OCI-LY3 (cell line): ENCODE measurements at regions not wholly inside any gene's neighbourhood (a gene's known extent, or its start where the extent isn't known, plus 50 kb on each side); places are given as distances from the start of the nearest gene placed in this dataset.

Experiments
- H2AFZ ChIP-seq: fragments of 200-600, 300-600 bp; shearing (Covaris generic); 2 replicates; pipeline ENCODE4 v1.6.0; 2014; ENCODE audit warnings: antibody characterized with exemption, low read depth, low read length
- H3K27ac ChIP-seq: fragments of 200-600, 300-600 bp; sonication (generic); 2 replicates; pipeline ENCODE4 v1.5.1; 2014; ENCODE audit warnings: mild to moderate bottlenecking, low read length, moderate library complexity, mixed read lengths
- H3K27me3 ChIP-seq: fragments of 200-600, 300-600 bp; sonication (generic); 2 replicates; pipeline ENCODE4 v1.6.1; 2014; ENCODE audit warnings: low read depth, low read length, mixed read lengths
- H3K36me3 ChIP-seq: fragments of 200-600, 300-600 bp; sonication (generic); replicated peaks from 2 replicates; pipeline ENCODE3; 2014; ENCODE audit warnings: low read depth, low read length, mixed read lengths
- H3K4me1 ChIP-seq: fragments of 300-600, 200-600 bp; sonication (generic); 2 replicates; pipeline ENCODE4 v1.6.1; 2014; ENCODE audit warnings: low read length, mixed read lengths
- H3K4me2 ChIP-seq: fragments of 200-600, 300-600 bp; sonication (generic); 2 replicates; pipeline ENCODE4 v1.6.1; 2014; ENCODE audit warnings: low read length, mixed read lengths
- H3K4me3 ChIP-seq: fragments of 300-600, 200-600 bp; sonication (generic); 2 replicates; pipeline ENCODE4 v1.5.1; 2014; ENCODE audit warnings: antibody characterized with exemption, mild to moderate bottlenecking, low read length, moderate library complexity
- H3K79me2 ChIP-seq: fragments of 300-600, 200-600 bp; shearing (Covaris generic); 2 replicates; pipeline ENCODE4 v1.6.1; 2014; ENCODE audit warnings: mild to moderate bottlenecking, low read length, mixed read lengths
- H3K9ac ChIP-seq: fragments of 300-600, 200-600 bp; shearing (Covaris generic); 2 replicates; pipeline ENCODE4 v1.6.0; 2014; ENCODE audit warnings: mild to moderate bottlenecking, low read length, moderate library complexity
- H3K9me3 ChIP-seq: fragments of 200-600, 300-600 bp; shearing (Covaris generic); 2 replicates; pipeline ENCODE4 v1.6.1; 2014; ENCODE audit warnings: low read length, mixed read lengths; ENCODE audit not compliant: insufficient read depth
- H4K20me1 ChIP-seq: fragments of 200-600, 300-600 bp; sonication (generic); 2 replicates; pipeline ENCODE4 v1.6.1; 2016; ENCODE audit warnings: low read length, mixed read lengths; ENCODE audit not compliant: insufficient read depth
- EZH2phosphoT487 ChIP-seq: fragments of 200-600 bp; shearing (Covaris generic); IDR thresholded peaks from 2 replicates; pipeline ENCODE4 v1.6.1; 2018; ENCODE audit warnings: antibody characterized with exemption, mixed run types, low read depth
- TF ChIP-seq, protein P1 (sequence below): fragments of 200-600, 300-600 bp; sonication (generic); IDR thresholded peaks from 2 replicates; pipeline ENCODE4 v1.5.1; 2014; ENCODE audit warnings: antibody characterized with exemption, low read length, low read depth

DNA sequence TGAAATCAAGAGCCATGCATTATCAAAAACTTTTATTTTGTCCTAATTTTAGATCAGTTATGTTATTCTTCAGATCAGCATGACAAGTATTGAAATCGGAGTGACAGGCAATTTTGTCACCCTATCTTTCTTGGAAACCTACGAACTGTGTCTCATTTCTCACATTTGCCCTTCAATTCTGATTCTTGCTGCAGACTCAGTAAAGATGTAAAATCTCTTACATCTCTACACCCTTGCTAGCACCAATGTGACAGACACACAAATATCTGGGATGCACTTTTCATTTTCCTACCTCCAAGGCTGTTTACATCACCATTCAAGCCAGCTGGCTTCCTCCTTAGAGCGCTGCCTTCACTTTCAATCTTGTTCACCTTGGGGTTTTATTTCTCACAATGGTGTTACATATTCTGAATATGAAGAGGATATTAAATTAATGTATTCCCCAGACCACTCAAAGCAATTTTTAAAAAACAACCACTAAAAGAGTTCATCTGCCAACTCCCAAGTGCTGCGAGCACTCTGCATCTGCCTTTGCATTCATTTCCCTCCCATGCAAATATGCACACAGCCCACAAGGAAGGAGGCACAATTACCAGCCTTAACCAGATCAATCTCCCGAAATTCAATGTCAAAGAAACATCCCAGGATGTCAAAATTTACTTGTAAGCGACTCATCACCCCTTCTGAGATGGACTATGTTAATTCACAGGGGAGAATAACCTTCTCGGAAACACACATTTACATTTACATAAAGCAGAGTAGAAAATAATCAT lies 164.3 kb downstream of the ENC1 start:
- H3K36me3 ChIP-seq: no peaks in the 10 kb centered on the region
- H3K4me2 ChIP-seq: peak overlapping the region; percentile 48
- H4K20me1 ChIP-seq: no peaks in the 10 kb centered on the region
- H3K9me3 ChIP-seq: no peaks in the 10 kb centered on the region
- TF ChIP-seq EZH2phosphoT487: no peak
- H3K27ac ChIP-seq: no peak overlapping the region
- no peak overlapping the region for H3K9ac ChIP-seq
- H3K79me2 ChIP-seq: no peaks in the 10 kb centered on the region
- H2AFZ ChIP-seq: no peak overlapping the region
- peak overlapping the region; percentile 29 for H3K4me3 ChIP-seq
- H3K4me1 ChIP-seq: peaks cover 7% of the 10 kb centered on the region
- peaks cover 17% of the 10 kb centered on the region for H3K27me3 ChIP-seq

DNA sequence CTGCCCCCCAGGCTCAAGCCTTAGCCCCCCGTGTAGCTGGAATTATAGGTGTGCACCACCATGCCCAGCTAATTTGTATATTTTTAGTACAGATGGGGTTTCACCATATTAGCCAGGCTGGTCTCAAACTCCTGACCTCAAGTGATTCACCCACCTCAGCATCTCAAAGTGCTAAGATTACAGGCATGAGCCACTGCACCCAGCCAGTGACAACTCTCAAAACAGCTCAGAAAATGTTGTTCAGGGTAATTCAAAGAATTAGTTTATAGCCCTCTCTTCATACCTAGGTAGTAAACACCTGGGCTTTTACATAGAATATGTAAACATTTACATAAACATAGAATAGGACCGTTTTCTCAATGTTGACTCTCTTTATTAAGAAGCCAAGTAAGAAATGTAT lies 168.7 kb downstream of the ENC1 start:
- Histone ChIP-seq H3K9ac (no peak overlapping the region), H3K79me2 (no peaks in the 10 kb centered on the region), H3K27me3 (peaks cover 6% of the 10 kb centered on the region), H4K20me1 (no peaks in the 10 kb centered on the region), H3K4me1 (peaks cover 7% of the 10 kb centered on the region), H3K27ac (no peak overlapping the region), H2AFZ (no peak overlapping the region), H3K36me3 (no peaks in the 10 kb centered on the region), H3K4me3 (no peak overlapping the region), H3K4me2 (no peak overlapping the region), H3K9me3 (no peaks in the 10 kb centered on the region)
- TF ChIP-seq, protein P1, sequence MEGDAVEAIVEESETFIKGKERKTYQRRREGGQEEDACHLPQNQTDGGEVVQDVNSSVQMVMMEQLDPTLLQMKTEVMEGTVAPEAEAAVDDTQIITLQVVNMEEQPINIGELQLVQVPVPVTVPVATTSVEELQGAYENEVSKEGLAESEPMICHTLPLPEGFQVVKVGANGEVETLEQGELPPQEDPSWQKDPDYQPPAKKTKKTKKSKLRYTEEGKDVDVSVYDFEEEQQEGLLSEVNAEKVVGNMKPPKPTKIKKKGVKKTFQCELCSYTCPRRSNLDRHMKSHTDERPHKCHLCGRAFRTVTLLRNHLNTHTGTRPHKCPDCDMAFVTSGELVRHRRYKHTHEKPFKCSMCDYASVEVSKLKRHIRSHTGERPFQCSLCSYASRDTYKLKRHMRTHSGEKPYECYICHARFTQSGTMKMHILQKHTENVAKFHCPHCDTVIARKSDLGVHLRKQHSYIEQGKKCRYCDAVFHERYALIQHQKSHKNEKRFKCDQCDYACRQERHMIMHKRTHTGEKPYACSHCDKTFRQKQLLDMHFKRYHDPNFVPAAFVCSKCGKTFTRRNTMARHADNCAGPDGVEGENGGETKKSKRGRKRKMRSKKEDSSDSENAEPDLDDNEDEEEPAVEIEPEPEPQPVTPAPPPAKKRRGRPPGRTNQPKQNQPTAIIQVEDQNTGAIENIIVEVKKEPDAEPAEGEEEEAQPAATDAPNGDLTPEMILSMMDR: no peak
- TF ChIP-seq EZH2phosphoT487: no peak

- H3K79me2 ChIP-seq: no peaks in the 10 kb centered on the region
- TF ChIP-seq, protein P1: no peak
- TF ChIP-seq EZH2phosphoT487: no peak
- no peak overlapping the region for H3K4me3 ChIP-seq
- no peak overlapping the region for H3K9ac ChIP-seq
- no peaks in the 10 kb centered on the region for H3K36me3 ChIP-seq
- H3K27me3 ChIP-seq: no peaks in the 10 kb centered on the region
- H3K27ac ChIP-seq: no peak overlapping the region
- H2AFZ ChIP-seq: no peak overlapping the region
- H3K4me2 ChIP-seq: no peak overlapping the region
- no peaks in the 10 kb centered on the region for H4K20me1 ChIP-seq
- H3K4me1 ChIP-seq: no peaks in the 10 kb centered on the region
- H3K9me3 ChIP-seq: no peaks in the 10 kb centered on the region
Observed at GRCh38 chr5:74469234-74469994, 171.1 kb downstream of the ENC1 start.

- H3K9me3 ChIP-seq: no peaks in the 10 kb centered on the region
- H3K9ac ChIP-seq: no peak overlapping the region
- no peaks in the 10 kb centered on the region for H4K20me1 ChIP-seq
- no peaks in the 10 kb centered on the region for H3K4me1 ChIP-seq
- H3K27ac ChIP-seq: no peak overlapping the region
- no peak overlapping the region for H3K4me3 ChIP-seq
- H3K36me3 ChIP-seq: no peaks in the 10 kb centered on the region
- TF ChIP-seq, protein P1: no peak
- TF ChIP-seq EZH2phosphoT487: no peak
- no peaks in the 10 kb centered on the region for H3K27me3 ChIP-seq
- H3K79me2 ChIP-seq: no peaks in the 10 kb centered on the region
- no peak overlapping the region for H3K4me2 ChIP-seq
- no peak overlapping the region for H2AFZ ChIP-seq
Observed at GRCh38 chr5:74468421-74468820, 172.1 kb downstream of the ENC1 start.
